ENCODE measurements at regions not wholly inside any gene's neighbourhood (a gene's known extent, or its start where the extent isn't known, plus 50 kb on each side); places are given as distances from the start of the nearest gene placed in this dataset.
A peak's percentile ranks its signal among the peaks of the same experiment; 100 is the strongest.

GRCh38 chr4:22220965-22221364 is 272.4 kb upstream of the KCNIP4 start:
- no peak for DNase-seq

- no peak for DNase-seq
Observed at GRCh38 chr4:22217480-22217879, 268.9 kb upstream of the KCNIP4 start.

DNA sequence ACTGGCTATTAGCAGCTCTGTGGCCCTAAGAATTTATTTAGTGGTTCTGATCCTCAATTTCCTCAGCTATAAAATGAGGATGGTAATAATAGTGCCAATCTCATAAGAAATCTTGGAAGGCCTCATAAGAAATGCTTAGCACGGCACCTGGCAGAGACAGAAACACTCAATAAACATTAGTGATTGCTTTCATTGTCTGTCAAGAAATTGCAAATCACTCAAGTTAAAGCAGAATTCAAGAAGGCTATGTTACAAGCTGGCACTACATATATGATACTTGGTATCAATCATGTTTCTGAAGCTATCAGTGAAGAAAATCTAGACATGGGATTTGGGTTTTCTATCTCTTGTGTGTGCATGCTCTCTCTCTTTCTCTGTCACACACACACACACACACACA is 267.7 kb upstream of the KCNIP4 start:
- no peak for DNase-seq

DNA sequence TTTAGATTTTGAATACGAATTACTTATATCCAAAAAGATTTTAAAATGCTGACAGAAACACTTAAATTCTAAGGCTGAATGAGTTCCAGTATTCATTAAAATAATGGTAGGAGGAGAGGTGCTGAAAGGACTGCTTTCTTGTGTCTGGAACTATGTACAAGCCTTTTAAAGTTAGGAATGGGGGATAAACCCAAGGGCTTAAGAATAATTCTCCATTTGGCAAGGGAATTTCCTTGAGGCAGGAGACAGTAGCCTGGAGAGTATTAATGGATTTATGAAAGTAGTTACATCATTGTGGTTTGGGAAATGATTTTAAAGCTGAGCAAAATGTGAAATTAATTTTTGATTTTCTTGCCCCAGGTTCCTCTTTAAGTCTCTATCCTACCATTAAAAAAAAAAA is 266.5 kb upstream of the KCNIP4 start:
- DNase-seq, result no peak

GRCh38 chr4:22203711-22204011 is 255.1 kb upstream of the KCNIP4 start:
- DNase-seq, result no peak

DNA sequence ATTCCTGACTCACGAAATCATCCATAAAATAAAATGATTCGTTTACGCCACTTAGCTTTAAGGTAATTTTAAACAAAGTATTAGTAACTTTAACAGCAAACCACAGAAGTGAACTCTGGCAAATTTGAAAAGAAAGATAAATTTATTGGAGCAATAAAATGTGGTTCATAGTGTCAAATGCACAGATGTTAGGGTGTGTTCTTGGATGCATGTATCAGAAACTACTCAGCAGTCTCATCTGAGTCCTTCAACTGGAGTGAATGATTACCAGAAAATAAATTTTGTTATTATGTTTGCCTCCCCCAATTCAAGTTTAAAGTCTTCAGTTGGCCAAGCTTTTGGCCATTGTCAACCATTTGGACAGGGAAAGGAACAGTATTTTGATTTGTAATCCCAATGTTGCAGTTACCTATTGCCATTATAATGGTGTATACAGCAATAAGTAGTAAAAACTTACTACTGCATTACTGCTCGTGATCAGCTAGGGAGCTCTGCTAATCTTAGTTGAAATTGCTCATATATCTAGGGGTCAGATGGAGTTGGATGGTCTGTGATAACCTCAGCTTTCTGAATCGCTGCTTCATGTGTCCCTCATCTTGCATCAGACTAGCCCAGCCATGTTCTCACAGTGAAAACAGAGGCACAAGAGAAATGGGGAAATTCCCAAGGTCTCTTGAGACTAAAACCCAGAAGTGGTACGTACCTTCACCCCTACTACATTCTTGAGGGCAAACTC is 254.6 kb upstream of the KCNIP4 start:
- DNase-seq, result no peak

- DNase-seq, result no peak
Observed at GRCh38 chr4:22202246-22202974, 253.8 kb upstream of the KCNIP4 start.

DNA sequence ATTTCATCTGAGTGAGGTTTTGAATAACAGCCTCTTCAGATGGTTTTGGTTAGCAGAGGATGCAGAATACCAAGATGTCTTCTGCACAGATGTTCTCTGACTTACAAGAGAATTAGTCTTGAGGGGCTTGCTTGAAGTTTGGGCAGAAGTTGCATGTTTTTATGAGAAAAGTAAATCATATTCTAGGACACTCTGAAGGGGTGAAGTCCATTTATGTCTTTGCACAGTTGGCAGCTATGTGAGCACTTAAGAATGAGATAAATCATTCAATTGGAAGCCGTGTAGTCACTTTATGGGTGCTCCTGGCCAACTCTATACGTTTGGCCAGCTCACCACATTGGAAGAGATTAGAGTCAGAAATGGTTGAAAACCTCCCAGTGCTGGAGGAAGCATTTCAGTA is 252.7 kb upstream of the KCNIP4 start:
- no peak for DNase-seq

DNA sequence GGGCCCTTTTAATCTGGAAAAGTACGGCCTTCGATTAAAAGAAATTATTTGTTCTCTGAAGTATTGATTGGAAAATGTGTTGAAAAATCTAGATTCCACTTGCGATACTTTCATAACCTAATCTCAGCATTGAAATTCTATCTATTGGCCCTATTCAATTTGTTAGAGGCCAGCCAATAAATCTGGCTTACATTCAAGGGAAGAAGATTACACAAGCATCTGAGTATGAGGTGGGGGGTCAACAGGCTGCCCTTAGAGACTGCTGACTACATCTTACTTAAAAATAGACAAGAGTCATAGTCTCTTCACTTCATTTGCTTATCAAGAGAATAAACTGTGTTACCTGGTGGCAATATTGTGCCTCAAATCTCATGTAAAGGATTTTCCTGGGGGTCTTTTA is 248.0 kb upstream of the KCNIP4 start:
- no peak for DNase-seq

DNA sequence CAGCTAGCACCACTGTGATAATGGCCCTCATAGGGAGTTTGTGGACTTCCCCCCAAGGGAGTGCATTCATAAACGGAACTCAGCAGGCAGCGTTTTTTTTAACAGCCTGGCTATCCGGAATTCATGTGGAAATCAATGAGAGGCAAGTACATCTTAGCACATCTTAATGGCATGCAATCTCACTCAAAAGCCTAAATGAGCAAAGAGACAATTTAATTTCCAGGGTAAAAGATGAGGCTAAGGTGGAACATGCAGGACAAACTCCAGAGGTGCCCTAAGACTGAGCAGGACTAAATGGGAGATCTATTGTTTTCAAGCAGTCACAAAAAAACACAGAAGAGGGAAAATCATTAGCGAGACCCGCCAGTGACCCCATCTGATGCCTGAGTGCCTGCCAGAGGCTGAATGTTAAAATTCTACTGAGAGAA is 243.5 kb upstream of the KCNIP4 start:
- no peak for DNase-seq

GRCh38 chr4:22191565-22191964 is 243.0 kb upstream of the KCNIP4 start:
- DNase-seq, result no peak

DNA sequence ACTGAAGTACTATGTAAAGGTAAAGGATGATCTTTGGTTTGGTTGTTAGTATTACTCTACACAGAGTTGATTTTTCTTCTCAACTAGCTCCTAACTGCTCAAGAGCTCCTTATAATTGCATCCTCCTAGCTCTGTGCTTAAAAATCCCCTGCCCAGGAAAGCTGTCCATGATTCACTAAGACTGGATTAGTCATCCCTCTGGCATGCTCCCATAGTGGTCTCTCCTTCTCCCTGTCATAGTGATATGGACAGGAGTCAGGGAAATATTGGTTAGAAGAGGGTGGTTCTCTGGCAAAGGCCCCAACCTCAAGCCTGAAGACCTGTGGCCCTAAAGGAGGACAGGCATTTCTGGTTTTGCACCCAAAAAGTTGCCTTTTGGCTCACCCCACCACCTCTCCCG is 242.3 kb upstream of the KCNIP4 start:
- DNase-seq, result no peak

GRCh38 chr4:22187203-22187820 is 238.7 kb upstream of the KCNIP4 start:
- no peak for DNase-seq

- no peak for DNase-seq
Observed at GRCh38 chr4:22181736-22182135, 233.2 kb upstream of the KCNIP4 start.

- peak in 5 of 58 donors; percentile 0 to 13 (median 6) for DNase-seq
Observed at GRCh38 chr4:22179124-22179874, 230.7 kb upstream of the KCNIP4 start.

- no peak for DNase-seq
Observed at GRCh38 chr4:22174640-22175039, 226.1 kb upstream of the KCNIP4 start.

DNA sequence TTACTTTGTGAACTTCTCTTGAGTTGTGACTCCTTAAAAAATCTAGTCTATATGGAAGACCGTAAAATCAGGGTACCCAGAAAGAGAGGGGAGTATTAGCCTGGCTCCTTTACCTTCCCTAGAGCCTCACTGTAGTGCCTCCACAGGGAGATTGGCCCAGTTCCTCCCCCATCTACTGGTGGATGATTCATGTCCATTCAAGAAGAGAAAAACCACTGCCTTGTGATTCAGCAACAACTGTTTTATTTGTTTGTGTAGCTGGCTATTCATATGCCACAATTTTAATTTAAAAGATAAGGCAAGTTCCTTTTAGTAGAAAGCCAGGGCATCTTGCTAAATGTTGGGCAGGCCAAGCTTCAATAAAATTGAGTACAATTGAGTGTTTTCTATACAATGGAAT is 221.8 kb upstream of the KCNIP4 start:
- DNase-seq, result no peak

DNA sequence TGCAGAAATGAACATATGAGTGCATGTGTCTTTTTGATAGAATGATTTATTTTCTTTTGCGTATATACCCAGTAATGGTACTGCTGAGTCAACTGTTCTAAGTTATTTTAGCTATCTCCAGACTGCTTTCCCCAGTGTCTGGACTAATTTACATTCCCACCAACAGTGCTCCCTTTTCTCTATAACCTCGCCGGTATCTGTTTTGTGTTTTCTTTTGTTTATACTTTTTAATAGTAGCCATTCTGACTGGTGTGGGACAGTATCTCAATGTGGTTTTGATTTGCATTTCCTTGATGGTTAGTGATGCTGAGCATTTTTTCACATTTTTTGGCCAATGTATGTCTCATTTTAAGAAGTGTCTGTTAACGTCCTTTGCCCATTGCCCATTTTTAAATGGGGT is 218.6 kb upstream of the KCNIP4 start:
- DNase-seq, result no peak

DNA sequence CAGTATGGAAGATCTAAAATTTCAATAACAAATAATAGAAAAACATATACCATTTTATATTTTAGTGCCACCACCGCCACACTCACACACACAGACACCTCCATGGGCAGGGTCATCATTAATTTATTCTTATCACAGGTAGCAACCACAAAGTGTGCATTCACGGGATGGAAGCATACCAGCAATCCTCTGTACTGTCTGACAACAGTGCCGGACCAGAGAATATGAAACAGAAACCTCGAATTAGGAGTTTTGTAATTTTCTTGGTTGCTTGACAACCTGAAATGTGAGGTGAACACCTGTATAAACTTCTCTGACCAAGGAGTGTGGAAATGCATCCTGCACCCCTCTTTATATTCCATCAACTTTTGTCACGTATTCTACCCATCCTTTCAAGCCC is 213.9 kb upstream of the KCNIP4 start:
- no peak for DNase-seq

- DNase-seq, result no peak
Observed at GRCh38 chr4:22130741-22131140, 182.2 kb upstream of the KCNIP4 start.

GRCh38 chr4:22129454-22130029 is 181.0 kb upstream of the KCNIP4 start:
- DNase-seq, result peak in 1 of 58 donors; percentile 5

DNA sequence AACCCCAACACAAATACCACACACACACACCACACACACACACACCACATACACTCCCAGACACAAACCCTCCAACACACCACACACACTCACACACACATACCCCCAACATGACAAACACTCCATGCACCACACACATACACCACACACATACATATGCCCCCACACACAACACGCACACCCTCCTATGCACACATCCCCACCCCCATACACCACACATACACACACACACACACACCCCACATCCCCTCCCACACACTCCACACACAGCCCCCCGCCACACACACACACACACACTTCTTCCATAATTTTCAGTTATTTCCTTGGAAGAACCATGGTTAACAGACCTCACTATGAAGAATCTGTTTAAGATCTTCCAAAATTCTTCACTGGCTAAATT is 173.5 kb upstream of the KCNIP4 start:
- no peak for DNase-seq
